Occipital lobe (tissue), 1 donor: ENCODE measurements at regions not wholly inside any gene's neighbourhood (a gene's known extent, or its start where the extent isn't known, plus 50 kb on each side); places are given as distances from the start of the nearest gene placed in this dataset.

ENCODE experiments used
- DNase-seq: peaks from one replicate; lab custom pipeline; 2025; lab: John Stamatoyannopoulos, UW

DNA sequence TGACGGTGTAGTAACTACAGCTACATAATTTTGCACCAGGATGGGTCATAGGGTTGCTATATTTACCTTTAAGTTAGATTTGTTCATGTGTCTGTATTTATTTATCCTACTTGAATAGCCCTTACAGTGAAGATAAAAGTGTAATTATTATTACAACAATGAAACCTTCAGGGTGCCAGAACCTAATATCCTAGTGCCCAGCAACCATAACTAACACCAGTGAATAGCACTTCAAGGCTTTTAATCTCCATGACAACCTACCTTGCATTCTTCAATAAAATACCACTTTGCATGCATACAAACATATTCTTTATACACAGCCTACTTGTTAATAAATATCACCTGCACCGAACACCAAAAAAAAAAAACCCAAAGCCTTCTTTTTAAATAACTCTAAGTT lies 58.7 kb upstream of the G2E3 start:
- DNase-seq: no peak

DNA sequence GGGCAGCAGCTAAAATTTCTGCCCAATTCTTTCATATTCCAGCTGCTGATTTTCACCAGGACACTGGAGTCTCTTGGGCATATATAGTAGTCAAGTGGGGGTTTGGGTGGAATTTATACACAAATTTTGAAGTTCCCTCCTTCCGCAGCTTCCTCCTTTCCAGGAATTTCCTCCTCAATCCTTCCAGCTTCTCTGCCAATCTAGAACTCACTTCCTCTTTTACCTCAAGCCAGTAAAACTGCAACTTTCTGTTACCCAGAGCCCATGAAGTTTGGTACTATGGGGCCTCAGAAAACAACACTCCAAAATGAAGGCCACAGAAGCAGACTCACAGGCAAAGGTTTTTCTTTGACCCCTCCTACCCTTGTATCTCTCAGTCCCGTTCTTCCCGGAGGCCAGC lies 51.7 kb upstream of the G2E3 start:
- DNase-seq: no peak
